VCaP (cell line): ENCODE measurements at regions not wholly inside any gene's neighbourhood (a gene's known extent, or its start where the extent isn't known, plus 50 kb on each side); places are given as distances from the start of the nearest gene placed in this dataset.
"Not testable (repeated sequence)": the region's sequence is repeated elsewhere in the genome, so short reads cannot be mapped to it uniquely, and the experiment has no call there.

ENCODE experiments used
- H3K27ac ChIP-seq: fragments of 450-650 bp; 2 replicates; pipeline ENCODE4 v1.5.1; 2017
- CTCF ChIP-seq: fragments of 450-650 bp; conservative IDR thresholded peaks from 2 replicates; pipeline ENCODE4 v1.5.1; 2017; ENCODE audit warnings: mild to moderate bottlenecking, moderate library complexity

GRCh38 chr10:90226517-90226916 is 525.1 kb downstream of the KIF20B start:
- H3K27ac ChIP-seq: no peak overlapping the region
- TF ChIP-seq CTCF: no peak

GRCh38 chr10:90227217-90227656 is 525.8 kb downstream of the KIF20B start:
- no peak for TF ChIP-seq CTCF
- no peak overlapping the region for H3K27ac ChIP-seq

DNA sequence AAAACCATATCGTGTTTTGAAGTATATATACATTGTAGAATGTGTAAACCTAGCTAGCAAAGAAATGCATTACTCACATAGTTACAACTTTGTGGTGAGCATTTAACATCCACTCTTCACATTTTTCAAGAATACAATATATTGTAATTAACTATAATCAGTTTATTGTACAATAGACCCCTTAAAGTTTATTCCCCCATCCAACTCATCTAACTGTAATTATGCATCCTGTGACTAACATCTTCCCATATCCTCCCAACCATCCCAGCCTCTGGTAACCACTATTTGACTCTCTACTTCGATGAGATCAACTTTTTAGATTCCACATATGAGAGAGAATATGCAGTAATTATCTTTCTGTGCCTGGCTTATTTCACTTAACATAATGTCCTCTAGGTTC is 526.4 kb downstream of the KIF20B start:
- no peak for TF ChIP-seq CTCF
- H3K27ac ChIP-seq: no peak overlapping the region

- no peak for TF ChIP-seq CTCF
- no peak overlapping the region for H3K27ac ChIP-seq
These were observed 528.1 kb downstream of the KIF20B start for GRCh38 chr10:90229486-90229885.

GRCh38 chr10:90233805-90234204 is 532.4 kb downstream of the KIF20B start:
- not testable (repeated sequence) for H3K27ac ChIP-seq

GRCh38 chr10:90245623-90246022 is 544.2 kb downstream of the KIF20B start:
- no peak for TF ChIP-seq CTCF
- H3K27ac ChIP-seq: no peak overlapping the region

- not testable (repeated sequence) for H3K27ac ChIP-seq
These were observed 549.4 kb downstream of the KIF20B start for GRCh38 chr10:90250784-90251183.

GRCh38 chr10:90269699-90270098 is 568.3 kb downstream of the KIF20B start:
- no peak for TF ChIP-seq CTCF
- no peak overlapping the region for H3K27ac ChIP-seq
